NOMO-1 (cell line): ENCODE measurements at regions not wholly inside any gene's neighbourhood (a gene's known extent, or its start where the extent isn't known, plus 50 kb on each side); places are given as distances from the start of the nearest gene placed in this dataset.

Experiments used
- DNase-seq, 2 experiments: peaks; one replicate each; lab custom pipeline; 2025; ENCODE audit not compliant: unreplicated experiment in 2 of 2; lab: John Stamatoyannopoulos, UW

- no peak for DNase-seq
These were observed 52.8 kb upstream of the ACTRT2 start for GRCh38 chr1:2968471-2968881.

DNA sequence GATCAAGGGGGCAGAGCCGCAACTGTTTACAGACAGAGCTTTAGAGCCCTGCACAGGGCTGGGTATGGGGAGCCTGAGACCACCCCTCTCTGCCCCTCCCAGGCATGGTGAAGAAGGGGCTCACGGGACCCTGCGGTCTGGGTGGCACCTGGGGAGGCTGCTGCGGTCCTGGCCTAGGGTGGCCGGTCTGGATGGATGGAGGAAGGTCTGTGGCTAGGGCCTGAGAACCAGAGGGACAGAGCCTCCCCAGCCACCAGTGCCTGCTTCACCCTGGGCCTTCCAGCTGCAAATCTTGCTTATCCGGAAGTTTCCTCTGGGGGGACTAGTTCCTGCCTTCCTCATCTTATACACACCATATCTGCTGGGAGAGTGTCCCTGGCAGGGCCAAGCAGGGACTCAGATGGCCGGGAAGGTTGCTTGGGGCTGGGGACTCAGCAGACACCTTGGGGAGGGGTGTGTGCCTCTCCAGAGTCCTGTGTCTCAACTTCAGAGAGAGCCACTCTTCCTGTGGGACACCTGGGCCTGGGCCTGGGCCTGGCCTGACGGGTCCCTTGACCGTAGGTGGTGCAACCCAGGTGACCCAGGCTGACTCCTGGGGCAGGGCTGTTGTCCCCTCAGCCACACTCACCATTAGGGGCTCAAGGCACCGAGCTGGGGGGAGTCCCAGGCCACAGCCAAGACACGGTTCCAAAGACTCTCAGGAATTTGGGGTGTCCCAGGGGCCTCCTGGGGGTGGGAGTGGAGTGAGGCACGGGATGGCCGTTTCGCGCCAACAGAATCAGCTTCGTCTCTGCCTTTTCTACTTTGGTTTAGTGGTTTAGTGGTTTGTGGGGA is 52.0 kb upstream of the ACTRT2 start:
- DNase-seq, result no peak

DNA sequence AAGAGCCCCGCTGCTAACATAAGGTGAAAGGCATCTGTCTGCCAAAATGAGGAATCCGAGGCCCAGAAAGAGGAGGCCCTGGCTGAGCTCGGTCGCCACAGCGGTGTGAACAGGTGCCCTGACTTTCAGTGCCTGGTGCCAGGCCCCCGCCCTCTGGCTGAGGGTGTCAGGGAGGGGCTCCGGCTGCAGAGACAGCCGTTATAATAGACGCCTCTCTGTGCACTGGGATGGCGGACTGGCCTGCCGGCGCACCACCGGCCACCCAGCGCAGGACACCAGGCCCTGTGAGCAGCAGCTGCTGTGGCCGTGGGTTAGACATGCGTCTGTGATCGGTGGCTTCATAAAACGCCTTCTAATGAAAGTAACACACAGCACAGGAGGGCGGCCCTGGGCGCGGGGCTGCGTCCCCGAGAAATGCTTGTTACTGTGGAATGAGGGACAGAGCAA is 51.4 kb upstream of the ACTRT2 start:
- no peak for DNase-seq

GRCh38 chr1:2970311-2971071 is 50.8 kb upstream of the ACTRT2 start:
- DNase-seq, result no peak

GRCh38 chr1:2971101-2971501 is 50.2 kb upstream of the ACTRT2 start:
- DNase-seq, result no peak
